HEK293T (cell line): ENCODE measurements at regions not wholly inside any gene's neighbourhood (a gene's known extent, or its start where the extent isn't known, plus 50 kb on each side); places are given as distances from the start of the nearest gene placed in this dataset.

Experiments
- CTCF ChIA-PET: fragments of 350-600 bp; formaldehyde crosslinking; extraction: SDS; loops from one replicate; lab custom pipeline; 2021; ENCODE audit warnings: antibody characterized with exemption, inconsistent platforms; lab: Yijun Ruan, JAX
- POLR2A ChIA-PET: fragments of 350-600 bp; formaldehyde crosslinking; extraction: SDS; loops from one replicate; lab custom pipeline; 2020; ENCODE audit warnings: antibody characterized with exemption, inconsistent platforms; lab: Yijun Ruan, JAX
- DNase-seq: peaks from one replicate; pipeline ENCODE4 v3.0.0; 2012; ENCODE audit warnings: mixed read lengths; ENCODE audit errors: extremely low spot score
- ARNT ChIP-seq: fragments of 450-650 bp; IDR thresholded peaks from 2 replicates; pipeline ENCODE4 v1.6.1; 2017; ENCODE audit warnings: mild to moderate bottlenecking
- BHLHE40 ChIP-seq: fragments of 450-650 bp; IDR thresholded peaks from 2 replicates; pipeline ENCODE4 v1.6.1; 2016; ENCODE audit warnings: mild to moderate bottlenecking, moderate library complexity, borderline replicate concordance
- CTBP1 ChIP-seq: fragments of 450-650 bp; IDR thresholded peaks from 2 replicates; pipeline ENCODE4 v1.6.1; 2016; ENCODE audit warnings: borderline replicate concordance
- ELF4 ChIP-seq: fragments of 450-650 bp; IDR thresholded peaks from 2 replicates; pipeline ENCODE4 v1.6.1; 2017; ENCODE audit warnings: antibody characterized with exemption
- FOXA1 ChIP-seq: fragments of 450-650 bp; IDR thresholded peaks from 2 replicates; pipeline ENCODE4 v1.6.1; 2016; ENCODE audit warnings: mild to moderate bottlenecking
- FOXK2 ChIP-seq: fragments of 450-650 bp; IDR thresholded peaks from 2 replicates; pipeline ENCODE4 v1.6.1; 2016; ENCODE audit warnings: mild to moderate bottlenecking
- FOXM1 ChIP-seq: fragments of 450-650 bp; IDR thresholded peaks from 2 replicates; pipeline ENCODE4 v1.6.1; 2017; ENCODE audit warnings: mild to moderate bottlenecking, borderline replicate concordance
- HDGF ChIP-seq: fragments of 450-650 bp; IDR thresholded peaks from 2 replicates; pipeline ENCODE4 v1.6.1; 2017; ENCODE audit warnings: antibody characterized with exemption, borderline replicate concordance
- L3MBTL2 ChIP-seq: fragments of 450-650 bp; conservative IDR thresholded peaks from 2 replicates; pipeline ENCODE4 v1.6.1; 2016; ENCODE audit warnings: mild to moderate bottlenecking
- LEF1 ChIP-seq: fragments of 450-650 bp; IDR thresholded peaks from 2 replicates; pipeline ENCODE4 v1.6.1; 2017; ENCODE audit warnings: mild to moderate bottlenecking, borderline replicate concordance
- NFRKB ChIP-seq: fragments of 450-650 bp; IDR thresholded peaks from 2 replicates; pipeline ENCODE4 v1.6.1; 2016; ENCODE audit warnings: mild to moderate bottlenecking, moderate library complexity
- SP1 ChIP-seq: fragments of 450-650 bp; IDR thresholded peaks from 2 replicates; pipeline ENCODE4 v1.6.1; 2017
- SUZ12 ChIP-seq: fragments of 450-650 bp; IDR thresholded peaks from 2 replicates; pipeline ENCODE4 v1.6.1; 2016; ENCODE audit warnings: mild to moderate bottlenecking
- TARDBP ChIP-seq: fragments of 450-650 bp; IDR thresholded peaks from 2 replicates; pipeline ENCODE4 v1.6.1; 2016
- ZNF384 ChIP-seq: fragments of 450-650 bp; IDR thresholded peaks from 2 replicates; pipeline ENCODE4 v1.6.1; 2016
- TF ChIP-seq, protein P1 (sequence below): fragments of 450-650 bp; IDR thresholded peaks from 2 replicates; pipeline ENCODE4 v1.6.1; 2016

DNA sequence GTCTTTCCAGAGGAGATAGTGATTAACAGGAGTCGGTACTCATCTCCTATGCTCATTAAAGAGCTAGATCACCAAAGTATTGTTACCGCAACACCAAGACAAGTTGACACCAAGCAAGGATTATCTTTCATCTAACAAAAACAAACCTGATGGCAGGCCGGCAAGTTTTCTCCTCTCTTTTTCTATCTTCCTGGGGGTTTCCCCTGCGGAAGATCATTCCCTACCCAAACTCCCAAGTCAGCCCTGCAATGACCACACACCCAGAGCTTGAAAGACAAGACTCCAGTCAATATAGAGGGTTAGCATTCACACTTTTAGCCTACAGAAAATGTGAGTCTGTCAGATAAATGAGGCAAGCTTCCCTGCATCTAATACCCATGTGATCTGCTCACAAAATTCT lies 312.1 kb downstream of the SOX9 start:
- POLR2A ChIA-PET: no interaction called here
- CTCF ChIA-PET: interaction anchor here (0.5 to 1.1 kb wide), 2 partner anchors 28 to 312 kb away, joined by 3 read pairs; partner anchors contain the start of gene SOX9
- TF ChIP-seq ELF4: no peak
- no peak for TF ChIP-seq FOXA1
- TF ChIP-seq BHLHE40: no peak
- no peak for DNase-seq

DNA sequence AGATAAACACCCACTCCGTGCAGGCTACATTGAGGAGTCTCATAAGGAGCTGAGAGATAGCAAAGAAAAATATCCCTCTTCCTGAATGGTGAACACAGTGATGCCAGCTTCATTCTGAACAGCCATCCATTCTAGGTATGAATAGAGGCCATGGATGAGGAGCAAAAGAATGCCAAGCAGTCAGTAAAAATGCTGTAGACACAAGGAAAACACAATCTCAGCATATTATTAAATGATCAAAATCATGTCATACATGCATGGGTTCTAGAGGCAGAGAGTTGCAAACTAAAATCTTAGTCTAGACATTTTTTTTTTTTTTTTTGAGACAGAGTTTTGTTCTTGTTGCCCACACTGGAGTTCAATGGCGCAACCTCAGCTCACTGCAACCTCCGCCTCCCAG lies 313.0 kb downstream of the SOX9 start:
- POLR2A ChIA-PET: interaction anchor here (0.7 kb wide), 1 partner anchor 41 kb away, joined by 3 read pairs; no protein-coding TSS in a partner anchor
- DNase-seq: no peak
- no peak for TF ChIP-seq SUZ12
- no peak for TF ChIP-seq FOXK2
- TF ChIP-seq FOXM1: no peak
- TF ChIP-seq CTBP1: no peak
- no peak for TF ChIP-seq SP1
- no peak for TF ChIP-seq LEF1
- CTCF ChIA-PET: interaction anchor here (1.1 kb wide), 1 partner anchor 313 kb away, joined by 3 read pairs; the partner anchor contains the start of gene SOX9

DNA sequence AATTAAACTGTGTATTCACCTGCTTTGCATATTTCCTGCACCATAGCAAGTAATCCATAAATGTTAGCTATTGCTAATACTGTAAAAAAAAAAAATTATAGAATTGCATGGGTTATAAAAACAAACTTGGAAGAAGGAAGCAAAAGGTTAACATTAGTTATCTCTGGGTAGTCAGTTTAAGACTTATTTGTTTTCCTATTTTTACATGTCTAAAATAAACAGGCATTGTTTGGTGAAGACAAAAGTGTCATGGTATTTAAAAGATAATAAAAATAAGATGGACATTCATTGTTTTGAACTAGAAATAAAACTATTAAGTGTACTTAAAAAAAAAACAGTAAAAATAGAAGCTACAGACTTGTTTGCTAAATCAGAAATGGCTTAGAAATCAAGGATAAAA lies 313.8 kb downstream of the SOX9 start:
- no peak for DNase-seq
- TF ChIP-seq L3MBTL2: no peak
- no peak for TF ChIP-seq HDGF
- no peak for TF ChIP-seq ELF4
- TF ChIP-seq CTBP1: no peak
- no peak for TF ChIP-seq FOXA1
- TF ChIP-seq SP1: no peak
- ChIA-PET POLR2A (interaction anchor here (0.7 kb wide), 1 partner anchor 42 kb away, joined by 3 read pairs; no protein-coding TSS in a partner anchor), CTCF (no interaction called here)

DNA sequence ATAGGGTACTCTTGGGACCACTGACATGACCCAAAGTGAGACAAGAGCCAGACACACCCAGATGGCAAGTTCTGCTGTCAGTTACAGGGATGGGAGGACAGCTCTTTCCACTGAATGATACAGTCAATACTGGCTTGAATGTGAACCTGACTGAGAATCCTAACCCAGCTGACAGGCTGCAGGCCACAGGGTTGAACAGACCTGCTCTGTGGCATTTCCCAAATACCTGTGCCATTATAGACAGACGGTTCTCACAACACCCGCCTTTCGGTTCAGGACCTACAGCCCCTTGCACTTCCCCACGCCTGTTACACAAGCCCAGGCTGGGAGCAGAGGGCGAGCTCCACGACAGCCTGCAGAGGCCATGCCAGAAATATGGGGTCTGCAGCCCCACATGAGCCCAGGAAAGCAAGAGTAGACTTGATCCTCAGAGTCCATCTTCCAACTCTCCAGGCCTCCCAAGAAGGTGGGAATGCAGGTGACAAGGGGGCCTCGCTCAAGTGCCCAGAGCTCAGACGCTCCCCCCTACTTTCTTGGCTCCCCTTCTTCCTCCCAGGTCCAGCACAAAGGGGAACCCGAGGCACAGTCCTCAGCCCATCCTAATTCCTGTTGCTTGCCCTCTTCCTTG lies 314.3 kb downstream of the SOX9 start:
- no peak for TF ChIP-seq NFRKB
- no peak for TF ChIP-seq FOXA1
- TF ChIP-seq TARDBP: no peak
- TF ChIP-seq SUZ12: no peak
- TF ChIP-seq CTBP1: no peak
- TF ChIP-seq, protein P1, sequence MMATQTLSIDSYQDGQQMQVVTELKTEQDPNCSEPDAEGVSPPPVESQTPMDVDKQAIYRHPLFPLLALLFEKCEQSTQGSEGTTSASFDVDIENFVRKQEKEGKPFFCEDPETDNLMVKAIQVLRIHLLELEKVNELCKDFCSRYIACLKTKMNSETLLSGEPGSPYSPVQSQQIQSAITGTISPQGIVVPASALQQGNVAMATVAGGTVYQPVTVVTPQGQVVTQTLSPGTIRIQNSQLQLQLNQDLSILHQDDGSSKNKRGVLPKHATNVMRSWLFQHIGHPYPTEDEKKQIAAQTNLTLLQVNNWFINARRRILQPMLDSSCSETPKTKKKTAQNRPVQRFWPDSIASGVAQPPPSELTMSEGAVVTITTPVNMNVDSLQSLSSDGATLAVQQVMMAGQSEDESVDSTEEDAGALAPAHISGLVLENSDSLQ: no peak
- TF ChIP-seq HDGF: no peak
- TF ChIP-seq LEF1: no peak
- TF ChIP-seq FOXK2: no peak
- ChIA-PET CTCF (no interaction called here), POLR2A (no interaction called here)
- no peak for DNase-seq

DNA sequence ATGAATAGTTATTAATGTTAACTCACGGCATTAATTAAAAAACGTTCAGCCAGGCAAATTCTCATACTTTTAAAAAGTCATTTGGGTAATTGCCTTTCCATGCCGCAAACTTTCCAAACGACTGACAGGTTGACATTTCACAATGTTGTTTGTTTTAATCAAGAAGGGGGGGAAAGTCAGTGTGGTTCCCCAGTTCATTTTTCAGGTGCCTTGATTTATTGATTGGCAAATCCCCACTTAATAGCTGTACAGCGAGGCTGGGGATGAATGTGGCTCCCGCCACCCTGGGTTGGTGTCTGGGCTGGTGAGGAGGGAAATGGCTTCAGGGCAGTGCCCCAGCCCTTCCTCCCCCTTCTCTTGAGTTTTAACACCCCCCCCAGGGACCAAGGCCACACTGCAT lies 318.0 kb downstream of the SOX9 start:
- no peak for TF ChIP-seq FOXK2
- TF ChIP-seq HDGF: no peak
- no peak for TF ChIP-seq TARDBP
- no peak for TF ChIP-seq ELF4
- TF ChIP-seq FOXA1: no peak
- no peak for TF ChIP-seq ZNF384
- TF ChIP-seq NFRKB: no peak
- ChIA-PET POLR2A (no interaction called here), CTCF (no interaction called here)
- DNase-seq: no peak

DNA sequence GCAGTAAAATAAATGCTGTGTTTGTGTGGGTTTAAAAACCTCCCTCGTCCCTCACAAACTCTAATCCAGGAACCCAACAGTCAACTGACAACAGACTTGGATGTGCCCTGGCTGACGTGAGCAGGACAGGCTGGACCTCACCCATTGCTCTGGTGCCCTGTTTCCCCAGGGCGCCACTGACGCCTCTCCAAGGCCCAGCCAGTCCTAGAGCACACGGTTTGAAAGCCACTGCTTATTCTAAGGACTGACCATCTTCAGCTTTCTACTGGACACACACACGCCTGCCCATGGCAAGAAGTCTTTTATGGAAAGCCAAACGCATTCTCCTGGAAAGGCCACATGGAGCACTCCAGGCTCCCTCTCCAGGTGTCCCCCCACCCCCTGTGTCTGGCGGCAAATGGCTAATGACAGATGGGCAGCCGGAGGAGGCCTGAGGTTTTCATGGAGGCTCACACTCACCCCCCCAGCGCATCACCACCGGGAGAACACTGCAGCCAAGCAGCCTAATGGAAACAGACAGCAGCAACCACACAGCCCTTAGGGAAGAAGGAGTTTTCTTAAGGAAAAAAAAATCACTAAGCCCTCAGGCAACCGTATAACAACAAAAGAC lies 319.2 kb downstream of the SOX9 start:
- DNase-seq: no peak
- POLR2A ChIA-PET: no interaction called here
- CTCF ChIA-PET: no interaction called here
- no peak for TF ChIP-seq SP1
- TF ChIP-seq, protein P1: no peak
- TF ChIP-seq ZNF384: no peak
- TF ChIP-seq CTBP1: no peak
- no peak for TF ChIP-seq FOXA1
- no peak for TF ChIP-seq ELF4
- no peak for TF ChIP-seq HDGF
- no peak for TF ChIP-seq NFRKB

DNA sequence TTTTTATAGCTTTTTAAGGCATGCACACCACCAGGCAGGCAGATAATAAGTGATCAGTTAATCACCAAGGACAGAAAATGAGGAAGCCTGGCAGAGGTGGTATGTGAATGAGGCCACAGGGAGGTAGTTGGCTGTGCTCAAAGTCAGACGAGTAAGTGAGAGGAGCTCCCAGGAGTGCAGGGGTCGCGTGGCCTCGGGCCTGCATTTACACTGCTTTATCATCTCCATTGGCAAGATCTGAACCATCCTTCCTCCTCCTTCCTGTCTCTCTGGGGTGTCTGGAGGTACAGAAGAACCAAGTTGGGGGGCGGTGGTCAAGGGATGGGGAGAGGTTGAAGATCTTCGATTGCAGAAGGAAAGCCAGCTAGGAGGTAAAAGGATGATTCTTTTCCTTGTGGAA lies 320.1 kb downstream of the SOX9 start:
- TF ChIP-seq CTBP1: no peak
- no peak for TF ChIP-seq NFRKB
- no peak for TF ChIP-seq L3MBTL2
- no peak for TF ChIP-seq TARDBP
- TF ChIP-seq SP1: no peak
- TF ChIP-seq, protein P1: no peak
- no peak for TF ChIP-seq HDGF
- no peak for TF ChIP-seq LEF1
- TF ChIP-seq ZNF384: no peak
- no peak for TF ChIP-seq FOXK2
- no peak for TF ChIP-seq BHLHE40
- TF ChIP-seq SUZ12: no peak
- TF ChIP-seq ELF4: no peak
- TF ChIP-seq FOXA1: no peak
- no peak for TF ChIP-seq FOXM1
- no peak for TF ChIP-seq ARNT
- ChIA-PET CTCF (interaction anchor here (0.6 kb wide), 1 partner anchor 30 kb away, joined by 3 read pairs; no protein-coding TSS in a partner anchor), POLR2A (no interaction called here)
- no peak for DNase-seq
